ENCODE measurements at regions not wholly inside any gene's neighbourhood (a gene's known extent, or its start where the extent isn't known, plus 50 kb on each side); places are given as distances from the start of the nearest gene placed in this dataset.

DNA sequence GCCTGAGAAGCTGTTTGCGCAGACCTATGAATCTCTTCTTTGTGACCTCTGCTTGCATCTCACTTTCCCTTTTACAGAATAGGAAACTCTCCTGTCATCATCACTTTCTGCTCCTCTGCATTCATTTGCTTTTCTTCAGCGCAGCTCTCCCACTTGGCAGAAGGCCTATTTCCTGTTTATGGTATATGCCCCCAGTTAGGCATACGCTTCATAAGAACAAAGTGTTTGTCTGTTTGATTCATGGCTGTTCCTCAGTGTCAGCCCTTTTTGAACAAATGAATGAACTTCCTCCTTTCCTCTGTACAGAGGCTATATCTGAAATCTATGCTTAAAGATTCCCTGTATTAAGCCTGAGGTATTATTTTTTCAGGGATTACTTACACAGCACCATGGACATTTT, 1216.9 kb upstream of the GBE1 start:
- Histone ChIP-seq H3K9me3 (ENCODE audit: control insufficient read depth, low read length) (peaks cover 4% of the 10 kb centered on the region), H3K23ac (ENCODE audit: low read length in 2 of 2) (no peak overlapping the region), H3K4me3 (ENCODE audit: insufficient read depth in 1 of 2, low read depth in 1 of 2, low read length in 2 of 2) (no peak overlapping the region), H3K4me1 (ENCODE audit: control insufficient read depth, insufficient read depth, low read depth, low read length) (no peaks in the 10 kb centered on the region), H4K8ac (ENCODE audit: low read length) (no peak overlapping the region), H3K9ac (ENCODE audit: low read length) (no peak overlapping the region), H4K91ac (ENCODE audit: low read length) (no peak overlapping the region), H2BK12ac (ENCODE audit: low read length in 2 of 2) (no peak overlapping the region), H3K27me3 (ENCODE audit: control insufficient read depth in 1 of 2, insufficient read depth in 1 of 2, low read length in 2 of 2) (no peaks in the 10 kb centered on the region), H2BK15ac (ENCODE audit: low read depth, poor library complexity, severe bottlenecking) (no peak overlapping the region), H2AFZ (ENCODE audit: low read depth, low read length) (no peak overlapping the region), H3K18ac (ENCODE audit: low read depth in 1 of 2, low read length in 2 of 2) (no peak overlapping the region), H3K14ac (ENCODE audit: low read length in 2 of 2) (no peak overlapping the region), H3K4me2 (ENCODE audit: low read length, poor library complexity, severe bottlenecking) (no peak overlapping the region), H3K27ac (ENCODE audit: low read length, poor library complexity, severe bottlenecking) (no peak overlapping the region), H3K36me3 (ENCODE audit: control insufficient read depth in 1 of 2, insufficient read depth in 2 of 2, low read depth in 1 of 2, low read length in 2 of 2) (no peaks in the 10 kb centered on the region), H3K79me1 (replicated peaks; ENCODE audit: low read length, poor library complexity, severe bottlenecking) (no peaks in the 10 kb centered on the region), H3K4ac (ENCODE audit: low read depth in 1 of 2, low read length in 2 of 2) (no peak overlapping the region), H2AK5ac (ENCODE audit: low read length, severe bottlenecking) (no peak overlapping the region), H2BK120ac (ENCODE audit: low read depth, low read length) (no peak overlapping the region), H2BK5ac (ENCODE audit: low read depth, low read length, poor library complexity, severe bottlenecking) (no peak overlapping the region)
- 28% methylated on average over 3 of the region's 3 CpGs for WGBS
- DNase-seq = no peak

DNA sequence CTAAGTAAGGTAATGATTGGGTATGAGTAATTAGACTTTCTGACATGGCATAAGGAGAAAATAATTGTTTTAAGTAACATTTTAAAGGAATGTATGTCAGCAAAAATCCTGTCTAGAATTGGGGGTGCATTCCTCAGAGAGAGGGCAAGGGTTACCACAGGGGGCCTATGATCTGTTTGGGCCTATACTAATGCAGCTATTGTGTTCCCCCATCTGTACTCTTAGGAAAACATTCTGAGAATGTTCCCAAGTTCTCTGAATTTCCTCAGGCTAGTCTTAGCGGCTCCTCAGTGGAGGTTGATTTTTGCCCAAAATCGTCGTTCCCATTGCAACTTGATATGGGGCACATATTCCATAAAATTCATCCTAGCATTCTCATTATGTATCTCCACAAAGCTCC, 1216.4 kb upstream of the GBE1 start:
- Histone ChIP-seq H2BK120ac (ENCODE audit: low read depth, low read length) (no peak overlapping the region), H4K91ac (ENCODE audit: low read length) (no peak overlapping the region), H2BK15ac (ENCODE audit: low read depth, poor library complexity, severe bottlenecking) (no peak overlapping the region), H3K9ac (ENCODE audit: low read length) (no peak overlapping the region), H3K27ac (ENCODE audit: low read length, poor library complexity, severe bottlenecking) (no peak overlapping the region), H3K4ac (ENCODE audit: low read depth in 1 of 2, low read length in 2 of 2) (no peak overlapping the region), H3K36me3 (ENCODE audit: control insufficient read depth in 1 of 2, insufficient read depth in 2 of 2, low read depth in 1 of 2, low read length in 2 of 2) (no peaks in the 10 kb centered on the region), H3K79me1 (replicated peaks; ENCODE audit: low read length, poor library complexity, severe bottlenecking) (no peaks in the 10 kb centered on the region), H2AK5ac (ENCODE audit: low read length, severe bottlenecking) (no peak overlapping the region), H3K9me3 (ENCODE audit: control insufficient read depth, low read length) (no peaks in the 10 kb centered on the region), H3K4me2 (ENCODE audit: low read length, poor library complexity, severe bottlenecking) (no peak overlapping the region), H3K4me3 (ENCODE audit: insufficient read depth in 1 of 2, low read depth in 1 of 2, low read length in 2 of 2) (no peak overlapping the region), H2BK12ac (ENCODE audit: low read length in 2 of 2) (no peak overlapping the region), H3K23ac (ENCODE audit: low read length in 2 of 2) (no peak overlapping the region), H2AFZ (ENCODE audit: low read depth, low read length) (no peak overlapping the region), H2BK5ac (ENCODE audit: low read depth, low read length, poor library complexity, severe bottlenecking) (no peak overlapping the region), H3K4me1 (ENCODE audit: control insufficient read depth, insufficient read depth, low read depth, low read length) (no peaks in the 10 kb centered on the region), H3K14ac (ENCODE audit: low read length in 2 of 2) (no peak overlapping the region), H3K18ac (ENCODE audit: low read depth in 1 of 2, low read length in 2 of 2) (no peak overlapping the region), H4K8ac (ENCODE audit: low read length) (no peak overlapping the region), H3K27me3 (ENCODE audit: control insufficient read depth in 1 of 2, insufficient read depth in 1 of 2, low read length in 2 of 2) (no peaks in the 10 kb centered on the region)
- WGBS = 63% methylated on average over 3 of the region's 3 CpGs
- DNase-seq = no peak

DNA sequence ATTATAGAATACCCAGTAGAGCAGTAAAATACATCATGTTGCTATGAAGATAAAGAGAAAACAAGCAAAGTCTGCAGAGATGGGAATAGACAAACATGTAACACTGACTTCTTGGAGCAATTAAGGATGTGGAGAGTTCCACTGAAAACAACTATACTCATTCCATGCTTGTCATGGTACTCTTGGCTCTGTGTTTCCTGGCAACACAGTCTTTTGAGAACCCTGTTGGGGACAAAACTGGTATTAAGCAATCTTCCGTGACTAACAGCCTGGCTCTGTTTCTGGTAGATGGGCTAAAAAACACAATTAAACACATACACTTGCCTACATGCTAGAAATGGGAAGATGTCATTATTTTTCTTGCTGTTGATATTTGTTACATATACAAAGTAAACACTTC, 1212.3 kb upstream of the GBE1 start:
- no peak overlapping the region for H3K27ac ChIP-seq (ENCODE audit: low read length, poor library complexity, severe bottlenecking)
- DNase-seq = peak; percentile 0
- H3K14ac ChIP-seq (ENCODE audit: low read length in 2 of 2) = no peak overlapping the region
- no peak overlapping the region for H3K4me3 ChIP-seq (ENCODE audit: insufficient read depth in 1 of 2, low read depth in 1 of 2, low read length in 2 of 2)
- H3K18ac ChIP-seq (ENCODE audit: low read depth in 1 of 2, low read length in 2 of 2) = no peak overlapping the region
- H4K91ac ChIP-seq (ENCODE audit: low read length) = no peak overlapping the region
- H3K23ac ChIP-seq (ENCODE audit: low read length in 2 of 2) = no peak overlapping the region
- H2BK15ac ChIP-seq (ENCODE audit: low read depth, poor library complexity, severe bottlenecking) = no peak overlapping the region
- no peaks in the 10 kb centered on the region for H3K27me3 ChIP-seq (ENCODE audit: control insufficient read depth in 1 of 2, insufficient read depth in 1 of 2, low read length in 2 of 2)
- no peaks in the 10 kb centered on the region for H3K4me1 ChIP-seq (ENCODE audit: control insufficient read depth, insufficient read depth, low read depth, low read length)
- H2AK5ac ChIP-seq (ENCODE audit: low read length, severe bottlenecking) = no peak overlapping the region
- H3K4me2 ChIP-seq (ENCODE audit: low read length, poor library complexity, severe bottlenecking) = no peak overlapping the region
- no peak overlapping the region for H3K4ac ChIP-seq (ENCODE audit: low read depth in 1 of 2, low read length in 2 of 2)
- H2BK12ac ChIP-seq (ENCODE audit: low read length in 2 of 2) = no peak overlapping the region
- peaks cover 3% of the 10 kb centered on the region for H3K9me3 ChIP-seq (ENCODE audit: control insufficient read depth, low read length)
- H2BK120ac ChIP-seq (ENCODE audit: low read depth, low read length) = no peak overlapping the region
- no peaks in the 10 kb centered on the region for H3K79me1 ChIP-seq (replicated peaks; ENCODE audit: low read length, poor library complexity, severe bottlenecking)
- no peak overlapping the region for H2BK5ac ChIP-seq (ENCODE audit: low read depth, low read length, poor library complexity, severe bottlenecking)
- no peaks in the 10 kb centered on the region for H3K36me3 ChIP-seq (ENCODE audit: control insufficient read depth in 1 of 2, insufficient read depth in 2 of 2, low read depth in 1 of 2, low read length in 2 of 2)
- no peak overlapping the region for H2AFZ ChIP-seq (ENCODE audit: low read depth, low read length)
- no peak overlapping the region for H3K9ac ChIP-seq (ENCODE audit: low read length)
- no CpG with 5 or more reads among the region's 1 CpG for WGBS
- H4K8ac ChIP-seq (ENCODE audit: low read length) = no peak overlapping the region

DNA sequence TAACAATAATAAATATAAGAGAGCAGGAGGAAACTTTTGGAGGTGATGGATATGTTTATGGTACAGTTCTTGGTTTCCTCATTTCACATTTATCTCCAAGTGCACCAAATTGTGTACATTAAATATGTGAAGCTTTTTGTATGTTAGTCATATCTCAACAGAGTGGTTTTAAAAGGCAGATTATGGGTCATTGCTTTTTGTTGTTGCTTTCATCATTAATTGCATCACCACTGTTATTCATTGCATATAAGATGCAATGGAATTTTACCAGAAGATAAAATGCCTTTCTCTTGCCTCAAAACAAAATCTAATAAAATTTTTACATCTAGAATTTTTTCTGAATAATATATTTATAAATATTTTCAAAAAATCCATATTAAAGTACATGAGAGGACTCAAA, 1198.9 kb upstream of the GBE1 start:
- Histone ChIP-seq H4K91ac (ENCODE audit: low read length) (no peak overlapping the region), H3K4me3 (ENCODE audit: insufficient read depth in 1 of 2, low read depth in 1 of 2, low read length in 2 of 2) (no peak overlapping the region), H3K4me1 (ENCODE audit: control insufficient read depth, insufficient read depth, low read depth, low read length) (no peaks in the 10 kb centered on the region), H3K14ac (ENCODE audit: low read length in 2 of 2) (no peak overlapping the region), H3K27ac (ENCODE audit: low read length, poor library complexity, severe bottlenecking) (no peak overlapping the region), H3K9me3 (ENCODE audit: control insufficient read depth, low read length) (peaks cover 9% of the 10 kb centered on the region), H3K27me3 (ENCODE audit: control insufficient read depth in 1 of 2, insufficient read depth in 1 of 2, low read length in 2 of 2) (no peaks in the 10 kb centered on the region), H2BK120ac (ENCODE audit: low read depth, low read length) (no peak overlapping the region), H3K9ac (ENCODE audit: low read length) (no peak overlapping the region), H2AK5ac (ENCODE audit: low read length, severe bottlenecking) (no peak overlapping the region), H2BK5ac (ENCODE audit: low read depth, low read length, poor library complexity, severe bottlenecking) (no peak overlapping the region), H2AFZ (ENCODE audit: low read depth, low read length) (no peak overlapping the region), H3K4me2 (ENCODE audit: low read length, poor library complexity, severe bottlenecking) (no peak overlapping the region), H3K18ac (ENCODE audit: low read depth in 1 of 2, low read length in 2 of 2) (no peak overlapping the region), H3K4ac (ENCODE audit: low read depth in 1 of 2, low read length in 2 of 2) (no peak overlapping the region), H3K23ac (ENCODE audit: low read length in 2 of 2) (no peak overlapping the region), H4K8ac (ENCODE audit: low read length) (no peak overlapping the region), H2BK15ac (ENCODE audit: low read depth, poor library complexity, severe bottlenecking) (no peak overlapping the region), H3K36me3 (ENCODE audit: control insufficient read depth in 1 of 2, insufficient read depth in 2 of 2, low read depth in 1 of 2, low read length in 2 of 2) (no peaks in the 10 kb centered on the region), H3K79me1 (replicated peaks; ENCODE audit: low read length, poor library complexity, severe bottlenecking) (no peaks in the 10 kb centered on the region), H2BK12ac (ENCODE audit: low read length in 2 of 2) (no peak overlapping the region)
- DNase-seq = no peak

Data from mesenchymal stem cell (in vitro differentiated cells and primary cell).